ENCODE measurements at regions not wholly inside any gene's neighbourhood (a gene's known extent, or its start where the extent isn't known, plus 50 kb on each side); places are given as distances from the start of the nearest gene placed in this dataset.

DNA sequence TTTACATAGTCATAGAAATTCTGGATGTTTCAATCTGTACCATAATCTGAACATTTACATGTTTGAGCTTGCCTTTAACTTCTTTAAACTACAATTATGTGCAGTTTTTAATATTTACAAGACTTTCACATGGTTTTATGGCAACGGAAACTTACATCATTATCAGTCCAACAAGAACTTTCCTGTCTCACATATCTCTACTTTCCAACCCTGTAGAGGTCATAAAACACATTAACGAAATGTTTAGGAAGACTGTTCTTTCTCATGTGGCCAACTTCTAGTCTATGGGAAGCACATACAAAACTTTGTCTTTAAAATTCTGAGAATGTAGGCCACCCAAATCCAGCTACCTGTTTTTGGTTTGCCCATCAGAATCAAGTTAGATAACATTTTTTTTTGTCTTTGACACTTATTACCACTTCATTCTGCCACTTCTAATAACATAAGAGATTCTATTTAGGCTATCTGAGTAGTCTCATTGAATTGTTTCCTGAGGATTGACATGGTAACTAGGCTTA is 693.2 kb downstream of the KCNJ3 start:
- TF ChIP-seq EZH2phosphoT487 (IDR thresholded peaks at IDR 0.05; ENCODE audit: borderline replicate concordance, low read length) = no peak
- TF ChIP-seq, protein P1, sequence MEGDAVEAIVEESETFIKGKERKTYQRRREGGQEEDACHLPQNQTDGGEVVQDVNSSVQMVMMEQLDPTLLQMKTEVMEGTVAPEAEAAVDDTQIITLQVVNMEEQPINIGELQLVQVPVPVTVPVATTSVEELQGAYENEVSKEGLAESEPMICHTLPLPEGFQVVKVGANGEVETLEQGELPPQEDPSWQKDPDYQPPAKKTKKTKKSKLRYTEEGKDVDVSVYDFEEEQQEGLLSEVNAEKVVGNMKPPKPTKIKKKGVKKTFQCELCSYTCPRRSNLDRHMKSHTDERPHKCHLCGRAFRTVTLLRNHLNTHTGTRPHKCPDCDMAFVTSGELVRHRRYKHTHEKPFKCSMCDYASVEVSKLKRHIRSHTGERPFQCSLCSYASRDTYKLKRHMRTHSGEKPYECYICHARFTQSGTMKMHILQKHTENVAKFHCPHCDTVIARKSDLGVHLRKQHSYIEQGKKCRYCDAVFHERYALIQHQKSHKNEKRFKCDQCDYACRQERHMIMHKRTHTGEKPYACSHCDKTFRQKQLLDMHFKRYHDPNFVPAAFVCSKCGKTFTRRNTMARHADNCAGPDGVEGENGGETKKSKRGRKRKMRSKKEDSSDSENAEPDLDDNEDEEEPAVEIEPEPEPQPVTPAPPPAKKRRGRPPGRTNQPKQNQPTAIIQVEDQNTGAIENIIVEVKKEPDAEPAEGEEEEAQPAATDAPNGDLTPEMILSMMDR (conservative IDR thresholded peaks at IDR 0.05; ENCODE audit: low read depth, low read length) = no peak
